CD4-positive, alpha-beta memory T cell (primary cell): ENCODE measurements at regions not wholly inside any gene's neighbourhood (a gene's known extent, or its start where the extent isn't known, plus 50 kb on each side); places are given as distances from the start of the nearest gene placed in this dataset.

Source experiments
- CTCF ChIA-PET: fragments of 350-600 bp; sonication (Branson Sonifier 250); formaldehyde crosslinking; loops from one replicate; lab custom pipeline; 2021; ENCODE audit warnings: inconsistent platforms; ENCODE audit not compliant: partially characterized antibody; lab: Charles Lee
- POLR2A ChIA-PET: fragments of 350-600 bp; sonication (Branson Sonifier 250); formaldehyde crosslinking; loops from one replicate; lab custom pipeline; 2021; ENCODE audit not compliant: partially characterized antibody; lab: Charles Lee
- DNase-seq, 5 donors: peaks; one replicate each; pipeline versions ENCODE4 v3.0.0 to v3.0.0-alpha.2; 2020 to 2022; ENCODE audit warnings: mixed read lengths in 1 of 5
- H3K27ac ChIP-seq: one replicate; pipeline ENCODE4 v1.7.0; 2013; ENCODE audit warnings: low read depth, low read length
- H3K27me3 ChIP-seq: 2 replicates; pipeline ENCODE4 v1.7.0; 2013; ENCODE audit warnings: mild to moderate bottlenecking, low read length, moderate library complexity; ENCODE audit not compliant: insufficient read depth
- H3K36me3 ChIP-seq: 2 replicates; pipeline ENCODE4 v1.7.0; 2013; ENCODE audit warnings: mild to moderate bottlenecking, low read length, moderate library complexity; ENCODE audit not compliant: insufficient read depth
- H3K4me1 ChIP-seq: 2 replicates; pipeline ENCODE4 v1.7.0; 2013; ENCODE audit warnings: mild to moderate bottlenecking, low read length, moderate library complexity; ENCODE audit not compliant: insufficient read depth
- H3K4me3 ChIP-seq, 2 donors: one replicate each; pipeline ENCODE4 v1.7.0; 2013; ENCODE audit warnings: low read length in 2 of 2, mild to moderate bottlenecking in 1 of 2
- H3K9me3 ChIP-seq, 2 donors: one replicate each; pipeline ENCODE4 v1.7.0; 2013; ENCODE audit warnings: low read length in 2 of 2, control low read depth in 1 of 2; ENCODE audit not compliant: control insufficient read depth in 1 of 2
- H3K27ac Mint-ChIP-seq, 7 donors: one replicate each; pipeline ENCODE4 v1.8.0; 2020 to 2021; ENCODE audit warnings: mixed read lengths in 7 of 7, mild to moderate bottlenecking in 6 of 7, inconsistent platforms in 3 of 7, moderate library complexity in 3 of 7
- H3K27me3 Mint-ChIP-seq, 2 donors: one replicate each; pipeline ENCODE4 v1.8.0; 2020 to 2021; ENCODE audit warnings: mixed read lengths in 2 of 2
- H3K36me3 Mint-ChIP-seq, 2 donors: one replicate each; pipeline ENCODE4 v1.8.0; 2020 to 2021; ENCODE audit warnings: mixed read lengths in 2 of 2, inconsistent platforms in 1 of 2, mild to moderate bottlenecking in 1 of 2
- H3K4me1 Mint-ChIP-seq, 4 donors: one replicate each; pipeline ENCODE4 v1.8.0; 2020 to 2021; ENCODE audit warnings: mixed read lengths in 4 of 4, mild to moderate bottlenecking in 1 of 4
- H3K4me3 Mint-ChIP-seq, 8 donors: one replicate each; pipeline ENCODE4 v1.8.0; 2020 to 2021; ENCODE audit warnings: mixed read lengths in 8 of 8, mild to moderate bottlenecking in 7 of 8, moderate library complexity in 6 of 8, inconsistent platforms in 3 of 8
- H3K9me3 Mint-ChIP-seq, 8 donors: one replicate each; pipeline ENCODE4 v1.8.0; 2020 to 2021; ENCODE audit warnings: mixed read lengths in 8 of 8, mild to moderate bottlenecking in 5 of 8, inconsistent platforms in 3 of 8, moderate library complexity in 1 of 8
- intact Hi-C: fragments of 100-400 bp; cut with micrococcal nuclease; formaldehyde crosslinking; loops from one replicate; pipeline ENCODE4 v1.15.1; 2023

DNA sequence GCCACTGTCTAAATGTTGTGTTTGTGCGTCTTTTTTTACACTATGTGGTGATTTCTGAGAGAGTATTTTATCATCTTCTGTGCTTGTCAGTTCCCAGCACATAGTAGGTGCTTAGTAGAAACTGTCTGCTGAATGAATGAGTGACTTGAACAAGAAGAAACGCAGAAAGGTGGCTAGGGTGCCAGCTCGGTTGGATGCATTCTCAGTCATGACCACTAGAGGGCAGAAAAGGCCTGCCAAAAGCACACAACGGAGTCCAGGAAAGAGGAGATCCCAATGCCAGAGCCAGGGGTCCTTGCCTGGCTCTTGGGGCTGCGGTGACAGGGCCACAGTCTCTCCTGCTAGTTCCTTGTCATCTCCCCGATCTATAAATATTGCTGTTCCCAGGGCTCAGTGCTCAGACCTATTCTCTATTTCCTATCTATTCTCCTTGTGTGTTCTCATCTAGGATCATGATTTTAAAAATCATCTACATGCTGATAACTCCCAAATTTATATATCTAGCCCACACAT lies 57.3 kb upstream of the CCL1 start:
- Histone ChIP-seq H3K36me3 (no peaks in the 10 kb centered on the region), H3K27ac (no peak overlapping the region), H3K9me3 (no peaks in the 10 kb centered on the region), H3K4me3 (no peak overlapping the region), H3K4me1 (no peaks in the 10 kb centered on the region), H3K27me3 (no peaks in the 10 kb centered on the region)
- Mint-ChIP-seq H3K36me3 (no peaks in the 10 kb centered on the region), H3K27ac (no peak overlapping the region), H3K9me3 (no peaks in the 10 kb centered on the region), H3K4me3 (no peak overlapping the region), H3K27me3 (peaks cover 19 to 45% of the 10 kb centered on the region in 2 donors), H3K4me1 (peaks cover 0 to 9% (median 3%) of the 10 kb centered on the region in 4 donors)
- ChIA-PET POLR2A (interaction anchor here (1.6 kb wide), 1 partner anchor 699 kb away, joined by 4 read pairs; no protein-coding TSS in a partner anchor), CTCF (interaction anchor here (0.5 to 7.0 kb wide), 6 partner anchors 10 to 1291 kb away, joined by 3 to 53 read pairs (median 4); partner anchors contain the start of genes FNDC8 and RAD51D)
- intact Hi-C loops = loop anchor here (1.0 kb wide), 4 partner anchors 218 to 1327 kb away; partner anchors contain the start of gene RAD51D
- DNase-seq = peak in 4 of 5 donors; percentile 47 to 59 (median 52)

- Histone ChIP-seq H3K4me1 (no peaks in the 10 kb centered on the region), H3K9me3 (no peaks in the 10 kb centered on the region), H3K27ac (no peak overlapping the region), H3K36me3 (no peaks in the 10 kb centered on the region), H3K27me3 (no peaks in the 10 kb centered on the region), H3K4me3 (no peak overlapping the region)
- ChIA-PET CTCF (interaction anchor here (2.1 to 7.0 kb wide), 2 partner anchors 222 to 703 kb away, joined by 5 to 53 read pairs; partner anchors contain the start of genes FNDC8 and RAD51D), POLR2A (no interaction called here)
- H3K4me1 Mint-ChIP-seq = no peaks in the 10 kb centered on the region
- H3K4me3 Mint-ChIP-seq = no peak overlapping the region
- peaks cover 17 to 42% of the 10 kb centered on the region in 2 donors for H3K27me3 Mint-ChIP-seq
- no peaks in the 10 kb centered on the region for H3K36me3 Mint-ChIP-seq
- intact Hi-C loops = no loop called here
- DNase-seq = no peak
- no peak overlapping the region for H3K27ac Mint-ChIP-seq
- H3K9me3 Mint-ChIP-seq = peaks cover 0 to 2% (median 0%) of the 10 kb centered on the region in 8 donors
Observed at GRCh38 chr17:34416116-34416515, 53.1 kb upstream of the CCL1 start.

GRCh38 chr17:34414339-34414738 lies 51.3 kb upstream of the CCL1 start:
- H3K4me1 ChIP-seq = no peaks in the 10 kb centered on the region
- no peaks in the 10 kb centered on the region for H3K27me3 ChIP-seq
- peaks cover 0 to 4% (median 0%) of the 10 kb centered on the region in 8 donors for H3K9me3 Mint-ChIP-seq
- ChIA-PET POLR2A (no interaction called here), CTCF (no interaction called here)
- H3K27ac ChIP-seq = no peak overlapping the region
- intact Hi-C loops = no loop called here
- no peak overlapping the region for H3K4me3 ChIP-seq
- no peak overlapping the region for H3K27ac Mint-ChIP-seq
- peaks cover 14 to 35% of the 10 kb centered on the region in 2 donors for H3K27me3 Mint-ChIP-seq
- H3K9me3 ChIP-seq = no peaks in the 10 kb centered on the region
- no peak overlapping the region for H3K4me3 Mint-ChIP-seq
- H3K4me1 Mint-ChIP-seq = peaks cover 0 to 3% (median 0%) of the 10 kb centered on the region in 4 donors
- no peaks in the 10 kb centered on the region for H3K36me3 Mint-ChIP-seq
- H3K36me3 ChIP-seq = no peaks in the 10 kb centered on the region
- DNase-seq = no peak

- intact Hi-C loops = no loop called here
- Histone ChIP-seq H3K27ac (no peak overlapping the region), H3K27me3 (no peaks in the 10 kb centered on the region), H3K4me1 (no peaks in the 10 kb centered on the region), H3K9me3 (no peaks in the 10 kb centered on the region), H3K4me3 (no peak overlapping the region), H3K36me3 (no peaks in the 10 kb centered on the region)
- ChIA-PET POLR2A (no interaction called here), CTCF (no interaction called here)
- H3K9me3 Mint-ChIP-seq = peaks cover 0 to 5% (median 0%) of the 10 kb centered on the region in 8 donors
- H3K4me1 Mint-ChIP-seq = peaks cover 0 to 3% (median 0%) of the 10 kb centered on the region in 4 donors
- H3K27ac Mint-ChIP-seq = no peak overlapping the region
- H3K36me3 Mint-ChIP-seq = no peaks in the 10 kb centered on the region
- H3K4me3 Mint-ChIP-seq = no peak overlapping the region
- H3K27me3 Mint-ChIP-seq = peaks cover 14 to 39% of the 10 kb centered on the region in 2 donors
- DNase-seq = no peak
Observed at GRCh38 chr17:34413443-34414119, 50.5 kb upstream of the CCL1 start.

- Histone ChIP-seq H3K4me3 (no peak overlapping the region), H3K27me3 (no peaks in the 10 kb centered on the region), H3K27ac (no peak overlapping the region), H3K36me3 (no peaks in the 10 kb centered on the region), H3K4me1 (no peaks in the 10 kb centered on the region), H3K9me3 (no peaks in the 10 kb centered on the region)
- DNase-seq = no peak
- H3K4me3 Mint-ChIP-seq = no peak overlapping the region
- intact Hi-C loops = no loop called here
- no peak overlapping the region for H3K27ac Mint-ChIP-seq
- H3K9me3 Mint-ChIP-seq = peaks cover 0 to 5% (median 0%) of the 10 kb centered on the region in 8 donors
- H3K4me1 Mint-ChIP-seq = peaks cover 0 to 3% (median 0%) of the 10 kb centered on the region in 4 donors
- no peaks in the 10 kb centered on the region for H3K36me3 Mint-ChIP-seq
- peaks cover 19 to 43% of the 10 kb centered on the region in 2 donors for H3K27me3 Mint-ChIP-seq
- CTCF ChIA-PET = no interaction called here
- POLR2A ChIA-PET = no interaction called here
Observed at GRCh38 chr17:34412965-34413441, 50.0 kb upstream of the CCL1 start.
